GM12865 (cell line): ENCODE measurements at regions not wholly inside any gene's neighbourhood (a gene's known extent, or its start where the extent isn't known, plus 50 kb on each side); places are given as distances from the start of the nearest gene placed in this dataset.

Source experiments
- DNase-seq: peaks from one replicate; pipeline ENCODE4 v3.0.0; 2010; ENCODE audit warnings: low read depth
- H3K4me3 ChIP-seq: 2 replicates; pipeline ENCODE4 v1.5.1; 2011; ENCODE audit warnings: mild to moderate bottlenecking, low read depth, low read length, control low read depth
- CTCF ChIP-seq: IDR thresholded peaks from 2 replicates; pipeline ENCODE4 v1.5.1; 2011; ENCODE audit warnings: low read length, control low read depth, low read depth, inconsistent platforms; ENCODE audit not compliant: insufficient read depth; ENCODE audit errors: missing control alignments

- DNase-seq = no peak
- no peak overlapping the region for H3K4me3 ChIP-seq
- no peak for TF ChIP-seq CTCF
Measured at GRCh38 chr16:72715267-72715666, 332.7 kb downstream of the ZFHX3 start.

GRCh38 chr16:72711823-72712222 lies 336.1 kb downstream of the ZFHX3 start:
- no peak for DNase-seq
- H3K4me3 ChIP-seq = no peak overlapping the region
- TF ChIP-seq CTCF = no peak

GRCh38 chr16:72705801-72706200 lies 342.1 kb downstream of the ZFHX3 start:
- DNase-seq = no peak
- no peak for TF ChIP-seq CTCF
- H3K4me3 ChIP-seq = no peak overlapping the region

GRCh38 chr16:72704746-72705372 lies 343.1 kb downstream of the ZFHX3 start:
- no peak for DNase-seq
- no peak overlapping the region for H3K4me3 ChIP-seq
- no peak for TF ChIP-seq CTCF

- DNase-seq = no peak
- no peak for TF ChIP-seq CTCF
Measured at GRCh38 chr16:72689851-72690250, 358.1 kb downstream of the ZFHX3 start.

GRCh38 chr16:72680732-72681131 lies 367.2 kb downstream of the ZFHX3 start:
- no peak overlapping the region for H3K4me3 ChIP-seq
- no peak for TF ChIP-seq CTCF
- no peak for DNase-seq

More at GRCh38 chr16:72689851-72690250, 358.1 kb downstream of the ZFHX3 start:
- H3K4me3 ChIP-seq = no peak overlapping the region

- TF ChIP-seq CTCF = no peak
Measured at GRCh38 chr16:72679856-72680255, 368.1 kb downstream of the ZFHX3 start.

More at GRCh38 chr16:72679856-72680255, 368.1 kb downstream of the ZFHX3 start:
- H3K4me3 ChIP-seq = no peak overlapping the region
- DNase-seq = no peak
